RWPE2 (cell line): ENCODE measurements at regions not wholly inside any gene's neighbourhood (a gene's known extent, or its start where the extent isn't known, plus 50 kb on each side); places are given as distances from the start of the nearest gene placed in this dataset.

Source experiments
- ATAC-seq: fragments of 200-7000 bp; cut with Tn5 transposase; 3 replicates; pipeline ENCODE4 v1.9.1; 2021; ENCODE audit warnings: low read depth
- DNase-seq: peaks from one replicate; pipeline ENCODE4 v3.0.0-alpha.2; 2020; ENCODE audit warnings: low spot score
- H3K27ac ChIP-seq: fragments of 450-650 bp; 2 replicates; pipeline ENCODE4 v1.5.1; 2017; ENCODE audit warnings: mild to moderate bottlenecking; ENCODE audit not compliant: poor library complexity, severe bottlenecking
- H3K27me3 ChIP-seq: fragments of 250-450 bp; sonication (Bioruptor Pico); 2 replicates; pipeline ENCODE4 v1.5.1; 2021; ENCODE audit warnings: mild to moderate bottlenecking, moderate library complexity; ENCODE audit not compliant: insufficient read depth, poor library complexity, severe bottlenecking
- H3K36me3 ChIP-seq: fragments of 250-450 bp; sonication (Bioruptor Pico); 2 replicates; pipeline ENCODE4 v1.5.1; 2020; ENCODE audit warnings: low read depth, mild to moderate bottlenecking, moderate library complexity
- H3K4me1 ChIP-seq: fragments of 250-450 bp; sonication (Bioruptor Pico); 2 replicates; pipeline ENCODE4 v1.5.1; 2021; ENCODE audit warnings: mild to moderate bottlenecking, moderate library complexity; ENCODE audit not compliant: insufficient read depth, poor library complexity, severe bottlenecking
- H3K4me3 ChIP-seq: fragments of 250-450 bp; sonication (Bioruptor Pico); 2 replicates; pipeline ENCODE4 v1.5.1; 2021; ENCODE audit warnings: mild to moderate bottlenecking, moderate library complexity; ENCODE audit not compliant: severe bottlenecking
- H3K9me3 ChIP-seq: fragments of 250-450 bp; sonication (Bioruptor Pico); 2 replicates; pipeline ENCODE4 v1.5.1; 2021; ENCODE audit warnings: mild to moderate bottlenecking, moderate library complexity; ENCODE audit not compliant: severe bottlenecking
- TF ChIP-seq, protein P1 (sequence below): fragments of 450-650 bp; IDR thresholded peaks from one replicate; pipeline ENCODE4 v1.5.1; 2017; ENCODE audit warnings: mild to moderate bottlenecking, moderate library complexity; ENCODE audit not compliant: poor library complexity, severe bottlenecking

DNA sequence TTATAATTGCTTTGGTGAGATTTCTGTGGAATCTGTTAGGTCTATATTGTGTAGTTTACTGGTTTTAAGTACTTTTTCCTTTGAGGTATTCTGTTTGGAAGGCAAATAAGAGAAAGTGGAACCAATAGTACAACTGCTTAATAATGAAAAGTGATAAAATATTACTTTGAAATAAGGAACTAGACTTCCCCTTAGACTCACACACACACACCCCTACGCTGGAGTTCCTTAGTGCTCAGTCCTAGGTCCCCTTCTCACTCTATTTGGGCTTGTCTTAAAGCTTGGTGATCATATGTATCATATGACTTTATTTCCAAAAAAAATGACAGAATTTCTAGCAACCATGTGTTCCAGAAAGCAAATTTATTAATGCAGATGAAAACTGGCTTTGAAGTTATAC is 494.0 kb upstream of the TGFBR2 start:
- no peak for ATAC-seq
- H3K27ac ChIP-seq, result no peak overlapping the region
- no peak overlapping the region for H3K4me3 ChIP-seq
- H3K36me3 ChIP-seq, result no peaks in the 10 kb centered on the region
- no peaks in the 10 kb centered on the region for H3K4me1 ChIP-seq
- H3K27me3 ChIP-seq, result no peaks in the 10 kb centered on the region
- TF ChIP-seq, protein P1, sequence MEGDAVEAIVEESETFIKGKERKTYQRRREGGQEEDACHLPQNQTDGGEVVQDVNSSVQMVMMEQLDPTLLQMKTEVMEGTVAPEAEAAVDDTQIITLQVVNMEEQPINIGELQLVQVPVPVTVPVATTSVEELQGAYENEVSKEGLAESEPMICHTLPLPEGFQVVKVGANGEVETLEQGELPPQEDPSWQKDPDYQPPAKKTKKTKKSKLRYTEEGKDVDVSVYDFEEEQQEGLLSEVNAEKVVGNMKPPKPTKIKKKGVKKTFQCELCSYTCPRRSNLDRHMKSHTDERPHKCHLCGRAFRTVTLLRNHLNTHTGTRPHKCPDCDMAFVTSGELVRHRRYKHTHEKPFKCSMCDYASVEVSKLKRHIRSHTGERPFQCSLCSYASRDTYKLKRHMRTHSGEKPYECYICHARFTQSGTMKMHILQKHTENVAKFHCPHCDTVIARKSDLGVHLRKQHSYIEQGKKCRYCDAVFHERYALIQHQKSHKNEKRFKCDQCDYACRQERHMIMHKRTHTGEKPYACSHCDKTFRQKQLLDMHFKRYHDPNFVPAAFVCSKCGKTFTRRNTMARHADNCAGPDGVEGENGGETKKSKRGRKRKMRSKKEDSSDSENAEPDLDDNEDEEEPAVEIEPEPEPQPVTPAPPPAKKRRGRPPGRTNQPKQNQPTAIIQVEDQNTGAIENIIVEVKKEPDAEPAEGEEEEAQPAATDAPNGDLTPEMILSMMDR, result no peak
- DNase-seq, result no peak
- H3K9me3 ChIP-seq, result no peaks in the 10 kb centered on the region

DNA sequence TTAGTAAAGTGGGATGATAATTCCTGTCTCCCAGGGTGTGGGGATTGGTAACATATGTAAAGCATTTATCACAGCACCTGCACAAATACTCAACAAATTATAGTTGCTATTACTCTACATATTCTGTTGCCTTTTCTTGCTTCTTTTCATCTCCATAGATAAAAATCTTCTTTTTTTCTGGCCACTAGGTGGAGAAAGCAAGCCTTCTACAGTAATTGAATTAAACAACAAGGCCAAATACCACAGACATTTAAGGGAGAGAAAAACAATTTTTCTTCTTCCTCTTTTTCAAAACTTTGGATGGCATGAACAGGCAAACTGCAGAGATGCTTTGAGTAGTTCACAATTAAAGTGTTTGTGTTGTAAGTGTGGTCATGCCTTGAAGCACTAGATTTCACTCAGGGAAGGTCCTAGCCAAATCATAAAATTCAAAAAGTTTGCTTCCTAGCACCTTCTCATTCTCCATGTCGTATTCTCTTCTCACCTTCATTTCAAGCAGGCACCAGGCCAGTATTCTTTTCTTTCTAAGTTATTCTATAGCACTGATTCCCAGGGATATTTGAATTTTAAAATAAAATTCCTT is 493.4 kb upstream of the TGFBR2 start:
- ATAC-seq (no peak), DNase-seq (no peak)
- no peaks in the 10 kb centered on the region for H3K27me3 ChIP-seq
- no peaks in the 10 kb centered on the region for H3K9me3 ChIP-seq
- H3K4me1 ChIP-seq, result no peaks in the 10 kb centered on the region
- no peak overlapping the region for H3K27ac ChIP-seq
- H3K36me3 ChIP-seq, result no peaks in the 10 kb centered on the region
- no peak overlapping the region for H3K4me3 ChIP-seq
- TF ChIP-seq, protein P1, result peak; percentile 85

DNA sequence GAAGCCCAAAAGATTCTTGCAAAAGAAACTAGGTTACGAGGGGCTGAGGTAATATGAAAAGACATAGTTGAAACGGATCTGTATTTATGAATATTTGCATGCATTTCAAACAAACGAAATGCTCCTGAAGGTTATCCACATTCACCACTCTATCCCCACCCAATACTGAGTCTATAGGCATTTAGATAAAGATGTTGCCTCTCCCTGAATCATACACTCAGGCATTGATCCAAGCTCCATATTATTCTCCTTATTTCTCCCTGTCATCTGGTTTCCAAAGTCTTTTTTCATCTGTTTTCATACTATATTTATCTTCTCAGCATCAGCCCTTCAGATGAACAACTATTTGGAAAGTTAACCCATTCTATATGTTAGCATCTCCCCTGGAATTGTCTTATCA is 492.5 kb upstream of the TGFBR2 start:
- H3K9me3 ChIP-seq, result no peaks in the 10 kb centered on the region
- no peaks in the 10 kb centered on the region for H3K27me3 ChIP-seq
- DNase-seq (no peak), ATAC-seq (no peak)
- no peaks in the 10 kb centered on the region for H3K4me1 ChIP-seq
- H3K4me3 ChIP-seq, result no peak overlapping the region
- TF ChIP-seq, protein P1, result no peak
- no peaks in the 10 kb centered on the region for H3K36me3 ChIP-seq
- H3K27ac ChIP-seq, result no peak overlapping the region

DNA sequence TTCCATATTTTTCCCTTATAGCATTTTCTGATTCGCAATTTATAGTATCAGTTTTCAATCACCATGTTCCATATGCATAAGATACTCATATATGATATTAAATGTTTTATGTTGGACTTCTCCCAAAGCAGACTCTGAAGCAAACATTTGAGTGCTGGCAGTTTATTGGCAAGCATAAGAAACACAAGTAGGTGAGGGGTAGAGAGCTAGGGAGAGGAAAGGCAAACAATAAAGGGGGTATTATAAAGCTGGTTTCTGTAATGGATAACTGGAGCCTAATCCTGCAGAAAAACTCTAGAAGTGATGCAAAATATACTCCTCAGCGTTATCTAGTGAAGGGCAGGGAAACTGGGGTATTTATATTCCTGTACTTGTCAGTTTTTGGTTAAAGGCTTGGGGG is 491.5 kb upstream of the TGFBR2 start:
- H3K27ac ChIP-seq, result no peak overlapping the region
- H3K9me3 ChIP-seq, result no peaks in the 10 kb centered on the region
- ATAC-seq (no peak), DNase-seq (no peak)
- no peaks in the 10 kb centered on the region for H3K4me1 ChIP-seq
- no peak overlapping the region for H3K4me3 ChIP-seq
- no peaks in the 10 kb centered on the region for H3K27me3 ChIP-seq
- no peaks in the 10 kb centered on the region for H3K36me3 ChIP-seq
- TF ChIP-seq, protein P1, result no peak

DNA sequence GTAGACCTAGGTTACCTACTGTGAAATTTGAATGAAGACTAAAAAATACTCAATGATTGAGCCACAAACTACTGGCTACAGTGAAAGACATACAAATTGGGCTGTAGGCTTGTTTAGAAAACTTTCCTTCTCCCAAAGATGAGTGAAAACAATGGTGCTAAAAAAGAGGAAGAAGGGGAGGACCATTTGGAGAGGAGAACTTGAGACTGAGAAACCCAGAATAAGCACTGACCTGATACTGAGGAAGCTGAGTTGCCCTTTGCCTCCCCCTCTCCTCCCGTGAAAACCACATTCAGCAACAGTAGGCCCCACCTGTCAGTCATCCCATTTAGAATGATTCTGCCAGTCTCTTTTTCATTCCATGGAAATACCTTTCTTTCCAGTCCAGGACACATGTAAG is 484.0 kb upstream of the TGFBR2 start:
- Histone ChIP-seq H3K4me1 (no peaks in the 10 kb centered on the region), H3K4me3 (no peak overlapping the region), H3K27ac (no peak overlapping the region), H3K9me3 (no peaks in the 10 kb centered on the region), H3K36me3 (no peaks in the 10 kb centered on the region), H3K27me3 (no peaks in the 10 kb centered on the region)
- no peak for DNase-seq
- TF ChIP-seq, protein P1, result no peak
- no peak for ATAC-seq
